Vagina (tissue), 2 donors: ENCODE measurements at regions not wholly inside any gene's neighbourhood (a gene's known extent, or its start where the extent isn't known, plus 50 kb on each side); places are given as distances from the start of the nearest gene placed in this dataset.

Source experiments
- CTCF ChIP-seq, 3 experiments: fragments of 450-650 bp in 2 of 3; fragments of 200-600 bp in 1 of 3; sonication (generic) in 1 of 3; IDR thresholded peaks; one replicate each; pipeline ENCODE4 v1.5.1; 2017 to 2019; ENCODE audit warnings: antibody characterized with exemption in 3 of 3, mild to moderate bottlenecking in 2 of 3, moderate library complexity in 2 of 3
- POLR2A ChIP-seq, 2 donors: fragments of 450-650 bp; IDR thresholded peaks; one replicate each; pipeline ENCODE4 v1.6.1; 2017; ENCODE audit warnings: antibody characterized with exemption in 2 of 2, mild to moderate bottlenecking in 2 of 2, moderate library complexity in 2 of 2
- POLR2AphosphoS5 ChIP-seq, 2 donors: sonication (generic); formaldehyde crosslinking; IDR thresholded peaks; one replicate each; pipeline ENCODE4 v1.9.0; 2017; ENCODE audit warnings: antibody characterized with exemption in 2 of 2, mild to moderate bottlenecking in 2 of 2, low read depth in 1 of 2; ENCODE audit not compliant: insufficient read depth in 1 of 2

GRCh38 chr15:95843241-95843910 is 487.1 kb upstream of the NR2F2 start:
- TF ChIP-seq POLR2AphosphoS5 (IDR thresholded peaks at IDR 0.05; ENCODE audit: insufficient read depth in 1 of 2, low read depth in 1 of 2) = no peak
- TF ChIP-seq CTCF (IDR thresholded peaks at IDR 0.05) = no peak
- TF ChIP-seq POLR2A (IDR thresholded peaks at IDR 0.05) = no peak
